HCT116 (cell line): ENCODE measurements at regions not wholly inside any gene's neighbourhood (a gene's known extent, or its start where the extent isn't known, plus 50 kb on each side); places are given as distances from the start of the nearest gene placed in this dataset.

Source experiments
- ATAC-seq: fragments of 200-7000 bp; cut with Tn5 transposase; 2 replicates; pipeline ENCODE4 v1.9.1; 2020; ENCODE audit warnings: mild to moderate bottlenecking, moderate library complexity
- BruUV-seq: library from RNA; stranded (reverse); fragments of 400-500 nt; replicated peaks from 2 replicates; lab custom pipeline; 2021; lab: Mats Ljungman, UMichigan
- CTCF ChIA-PET: fragments of 300-600 bp; sonication (Branson Sonifier 250); formaldehyde crosslinking; loops from one replicate; lab custom pipeline; 2021; ENCODE audit warnings: antibody characterized with exemption; lab: Charles Lee
- POLR2A ChIA-PET: fragments of 300-600, 350-600 bp; sonication (Branson Sonifier 250); formaldehyde crosslinking; loops from one replicate; lab custom pipeline; 2021; ENCODE audit warnings: antibody characterized with exemption; lab: Charles Lee
- RAD21 ChIA-PET, 2 experiments: fragments of 300-600 bp; sonication (Branson Sonifier 250); formaldehyde crosslinking; loops; one replicate each; lab custom pipeline; 2023; ENCODE audit warnings: low total read pairs in 2 of 2; ENCODE audit not compliant: uncharacterized antibody in 2 of 2, unreplicated experiment in 2 of 2, low non-redundant PET in 1 of 2; lab: Charles Lee
- DNase-seq: peaks from one replicate; pipeline ENCODE4 v3.0.0-alpha.2; 2010; ENCODE audit warnings: low read depth, low spot score
- H2AFZ ChIP-seq: fragments of 200-600 bp; shearing (Covaris generic), sonication (generic); 2 replicates; pipeline ENCODE4 v1.6.1; 2017; ENCODE audit warnings: low read depth, mixed run types, mixed read lengths, antibody characterized with exemption, low read length; ENCODE audit not compliant: poor library complexity, severe bottlenecking
- H3K27ac ChIP-seq: 2 replicates; pipeline ENCODE4 v1.5.1; 2012; ENCODE audit warnings: low read depth, low read length
- H3K27me3 ChIP-seq: fragments of 200-600 bp; sonication (generic); 2 replicates; pipeline ENCODE4 v1.6.1; 2016; ENCODE audit warnings: mixed run types, low read length, mixed read lengths; ENCODE audit not compliant: insufficient read depth
- H3K36me3 ChIP-seq, 2 experiments: fragments of 200-500 bp in 1 of 2; fragments of 200-600 bp in 1 of 2; sonication (Bioruptor generic) in 1 of 2; sonication (generic) in 1 of 2; 2 replicates each; pipeline versions ENCODE4 v1.5.1 to v1.6.1; 2014 to 2016; ENCODE audit warnings: low read length in 2 of 2, inconsistent platforms in 1 of 2, mixed read lengths in 1 of 2, mixed run types in 1 of 2; ENCODE audit not compliant: insufficient read depth in 2 of 2, control insufficient read depth in 1 of 2
- H3K4me1 ChIP-seq, 2 experiments: fragments of 200-600 bp in 1 of 2; sonication (generic) in 1 of 2; 2 replicates each; pipeline versions ENCODE4 v1.5.1 to v1.6.1; 2012 to 2017; ENCODE audit warnings: low read length in 2 of 2, inconsistent platforms in 1 of 2, mild to moderate bottlenecking in 1 of 2, mixed read lengths in 1 of 2, mixed run types in 1 of 2, moderate library complexity in 1 of 2; ENCODE audit not compliant: insufficient read depth in 2 of 2, control insufficient read depth in 1 of 2
- H3K4me2 ChIP-seq: fragments of 200-600 bp; sonication (generic); 2 replicates; pipeline ENCODE4 v1.6.1; 2017; ENCODE audit warnings: mixed run types, low read length, mixed read lengths
- H3K4me3 ChIP-seq, 2 experiments: fragments of 200-600 bp in 1 of 2; sonication (generic) in 1 of 2; replicated peaks in 1 of 2; 2 replicates each; pipeline ENCODE4 v1.5.1; 2011 to 2016; ENCODE audit warnings: low read length in 2 of 2, control low read depth in 1 of 2, low read depth in 1 of 2, mild to moderate bottlenecking in 1 of 2, mixed read lengths in 1 of 2, mixed run types in 1 of 2
- H3K79me2 ChIP-seq: fragments of 200-600 bp; sonication (generic); 2 replicates; pipeline ENCODE4 v1.6.1; 2017; ENCODE audit warnings: mild to moderate bottlenecking, mixed run types, low read length, moderate library complexity, mixed read lengths; ENCODE audit not compliant: insufficient read depth
- H3K9ac ChIP-seq: fragments of 200-600 bp; sonication (generic); 2 replicates; pipeline ENCODE4 v1.6.1; 2016; ENCODE audit warnings: low read length, mixed read lengths
- H3K9me2 ChIP-seq: fragments of 200-600 bp; sonication (generic), shearing (Covaris generic); 2 replicates; pipeline ENCODE4 v1.6.1; 2017; ENCODE audit warnings: mixed run types, mild to moderate bottlenecking, moderate library complexity; ENCODE audit not compliant: insufficient read depth
- H3K9me3 ChIP-seq, 2 experiments: fragments of 200-500 bp in 1 of 2; fragments of 200-600 bp in 1 of 2; sonication (Bioruptor generic) in 1 of 2; sonication (generic) in 1 of 2; 2 replicates each; pipeline ENCODE4 v1.6.1; 2014 to 2017; ENCODE audit warnings: low read length in 2 of 2, mixed read lengths in 2 of 2, inconsistent platforms in 1 of 2, low read depth in 1 of 2, mild to moderate bottlenecking in 1 of 2, mixed run types in 1 of 2, moderate library complexity in 1 of 2; ENCODE audit not compliant: control insufficient read depth in 1 of 2, insufficient read depth in 1 of 2
- H4K20me1 ChIP-seq: fragments of 200-600 bp; sonication (generic), shearing (Covaris generic); 2 replicates; pipeline ENCODE4 v1.6.1; 2017; ENCODE audit warnings: mixed run types, mild to moderate bottlenecking, moderate library complexity; ENCODE audit not compliant: insufficient read depth
- CBX3 ChIP-seq: IDR thresholded peaks from 2 replicates; pipeline ENCODE4 v1.6.1; 2012; ENCODE audit warnings: low read depth
- CEBPB ChIP-seq: IDR thresholded peaks from 2 replicates; pipeline ENCODE4 v1.6.1; 2012; ENCODE audit warnings: low read depth
- JUND ChIP-seq: IDR thresholded peaks from 2 replicates; pipeline ENCODE4 v1.6.1; 2012
- POLR2AphosphoS5 ChIP-seq: IDR thresholded peaks from 2 replicates; pipeline ENCODE4 v1.6.1; 2011; ENCODE audit warnings: mild to moderate bottlenecking, low read depth, low read length, moderate library complexity
- SP1 ChIP-seq: IDR thresholded peaks from 2 replicates; pipeline ENCODE4 v1.6.1; 2012; ENCODE audit warnings: low read depth
- SRF ChIP-seq: IDR thresholded peaks from 2 replicates; pipeline ENCODE4 v1.6.1; 2012; ENCODE audit warnings: low read depth
- YY1 ChIP-seq: IDR thresholded peaks from 2 replicates; pipeline ENCODE4 v1.6.1; 2011; ENCODE audit warnings: low read length, low read depth, moderate library complexity, mild to moderate bottlenecking; ENCODE audit not compliant: insufficient replicate concordance; ENCODE audit errors: extremely low read depth
- ZNF274 ChIP-seq: fragments of 200-500 bp; sonication (Bioruptor generic); IDR thresholded peaks from 2 replicates; pipeline ENCODE4 v1.6.1; 2014; ENCODE audit warnings: mild to moderate bottlenecking, low read depth, low read length, inconsistent platforms
- intact Hi-C: fragments of 100-400 bp; cut with micrococcal nuclease; formaldehyde crosslinking; loops from 2 replicates; pipeline ENCODE4 v1.10.0; 2022
- TF ChIP-seq, protein P1 (sequence below): IDR thresholded peaks from 2 replicates; pipeline ENCODE4 v1.6.1; 2012; ENCODE audit warnings: low read depth

GRCh38 chr14:42947991-42948390, 1341.3 kb downstream of the LRFN5 start (continued):
- no peak for TF ChIP-seq YY1
- TF ChIP-seq ZNF274, result no peak
- TF ChIP-seq SP1, result no peak
- no peak for TF ChIP-seq JUND
- no peak for TF ChIP-seq POLR2AphosphoS5

DNA sequence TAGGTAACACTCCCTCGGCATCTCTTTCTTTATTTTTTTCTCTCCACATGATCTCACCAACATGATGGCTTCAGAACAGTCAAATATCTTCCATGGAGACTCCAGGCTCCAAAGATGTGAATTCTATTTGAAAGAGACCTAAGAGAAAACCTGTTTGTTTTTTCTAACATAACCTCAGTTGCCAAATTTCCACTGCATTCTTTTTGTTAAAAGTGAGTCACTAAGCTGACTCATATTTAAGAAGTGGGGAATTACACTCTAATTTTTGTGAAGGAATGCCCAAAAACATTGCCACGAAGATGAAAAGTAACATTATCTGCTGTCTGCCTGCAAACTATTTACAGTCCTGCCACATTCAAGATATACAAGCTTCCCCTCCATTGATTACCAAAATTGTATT, 1337.6 kb downstream of the LRFN5 start:
- H2AFZ ChIP-seq, result no peak overlapping the region
- no peaks in the 10 kb centered on the region for H3K4me1 ChIP-seq
- H4K20me1 ChIP-seq, result no peaks in the 10 kb centered on the region
- no peak overlapping the region for H3K27ac ChIP-seq
- no peak overlapping the region for H3K9ac ChIP-seq
- no peaks in the 10 kb centered on the region for H3K79me2 ChIP-seq
- H3K9me2 ChIP-seq, result no peaks in the 10 kb centered on the region
- no peak overlapping the region for H3K4me2 ChIP-seq
- no peaks in the 10 kb centered on the region for H3K27me3 ChIP-seq
- H3K4me3 ChIP-seq, result no peak overlapping the region
- ChIA-PET RAD21 (no interaction called here), CTCF (no interaction called here), POLR2A (no interaction called here)
- no peak for TF ChIP-seq CBX3
- no peak for TF ChIP-seq CEBPB
- TF ChIP-seq, protein P1, sequence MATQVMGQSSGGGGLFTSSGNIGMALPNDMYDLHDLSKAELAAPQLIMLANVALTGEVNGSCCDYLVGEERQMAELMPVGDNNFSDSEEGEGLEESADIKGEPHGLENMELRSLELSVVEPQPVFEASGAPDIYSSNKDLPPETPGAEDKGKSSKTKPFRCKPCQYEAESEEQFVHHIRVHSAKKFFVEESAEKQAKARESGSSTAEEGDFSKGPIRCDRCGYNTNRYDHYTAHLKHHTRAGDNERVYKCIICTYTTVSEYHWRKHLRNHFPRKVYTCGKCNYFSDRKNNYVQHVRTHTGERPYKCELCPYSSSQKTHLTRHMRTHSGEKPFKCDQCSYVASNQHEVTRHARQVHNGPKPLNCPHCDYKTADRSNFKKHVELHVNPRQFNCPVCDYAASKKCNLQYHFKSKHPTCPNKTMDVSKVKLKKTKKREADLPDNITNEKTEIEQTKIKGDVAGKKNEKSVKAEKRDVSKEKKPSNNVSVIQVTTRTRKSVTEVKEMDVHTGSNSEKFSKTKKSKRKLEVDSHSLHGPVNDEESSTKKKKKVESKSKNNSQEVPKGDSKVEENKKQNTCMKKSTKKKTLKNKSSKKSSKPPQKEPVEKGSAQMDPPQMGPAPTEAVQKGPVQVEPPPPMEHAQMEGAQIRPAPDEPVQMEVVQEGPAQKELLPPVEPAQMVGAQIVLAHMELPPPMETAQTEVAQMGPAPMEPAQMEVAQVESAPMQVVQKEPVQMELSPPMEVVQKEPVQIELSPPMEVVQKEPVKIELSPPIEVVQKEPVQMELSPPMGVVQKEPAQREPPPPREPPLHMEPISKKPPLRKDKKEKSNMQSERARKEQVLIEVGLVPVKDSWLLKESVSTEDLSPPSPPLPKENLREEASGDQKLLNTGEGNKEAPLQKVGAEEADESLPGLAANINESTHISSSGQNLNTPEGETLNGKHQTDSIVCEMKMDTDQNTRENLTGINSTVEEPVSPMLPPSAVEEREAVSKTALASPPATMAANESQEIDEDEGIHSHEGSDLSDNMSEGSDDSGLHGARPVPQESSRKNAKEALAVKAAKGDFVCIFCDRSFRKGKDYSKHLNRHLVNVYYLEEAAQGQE, result no peak
- TF ChIP-seq SRF, result no peak
- no peaks in the 10 kb centered on the region for H3K9me3 ChIP-seq
- BruUV-seq, result no TSS peak
- intact Hi-C loops, result no loop called here
- H3K36me3 ChIP-seq, result no peaks in the 10 kb centered on the region
- ATAC-seq (no peak), DNase-seq (no peak)
